Body of pancreas (tissue), 4 donors: ENCODE measurements at regions not wholly inside any gene's neighbourhood (a gene's known extent, or its start where the extent isn't known, plus 50 kb on each side); places are given as distances from the start of the nearest gene placed in this dataset.

Source experiments
- POLR2A ChIP-seq, 3 donors: fragments of 450-650 bp; IDR thresholded peaks; one replicate each; pipeline ENCODE4 v1.6.1; 2016; ENCODE audit warnings: antibody characterized with exemption in 3 of 3, mild to moderate bottlenecking in 2 of 3
- TF ChIP-seq, protein P1 (sequence below), 7 experiments: fragments of 450-650 bp in 4 of 7; fragments of 200-600 bp in 3 of 7; sonication (generic) in 3 of 7; IDR thresholded peaks; one replicate each; pipeline ENCODE4 v1.5.1; 2016 to 2019; ENCODE audit warnings: antibody characterized with exemption in 7 of 7

DNA sequence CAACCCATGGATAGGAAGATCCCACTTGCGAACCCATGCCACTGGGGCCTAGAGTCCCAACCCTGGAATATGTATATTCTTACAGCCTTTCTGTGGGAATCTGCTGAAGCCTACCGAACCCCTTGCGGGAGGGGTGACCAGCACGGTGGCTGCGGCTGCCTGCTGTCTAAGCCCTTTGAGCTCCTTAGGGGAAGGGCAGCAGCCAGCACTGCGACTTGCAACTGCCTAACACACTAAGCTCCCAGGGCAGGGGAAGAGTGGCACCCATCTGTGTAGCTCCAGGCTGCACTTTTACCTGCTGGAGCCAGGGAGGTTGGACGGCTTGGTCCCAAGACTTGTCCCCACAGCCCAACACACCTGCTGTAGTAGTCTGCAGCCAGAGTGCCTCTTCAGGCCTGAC is 1968.7 kb upstream of the FLRT2 start:
- TF ChIP-seq POLR2A (IDR thresholded peaks at IDR 0.05): no peak
- TF ChIP-seq, protein P1, sequence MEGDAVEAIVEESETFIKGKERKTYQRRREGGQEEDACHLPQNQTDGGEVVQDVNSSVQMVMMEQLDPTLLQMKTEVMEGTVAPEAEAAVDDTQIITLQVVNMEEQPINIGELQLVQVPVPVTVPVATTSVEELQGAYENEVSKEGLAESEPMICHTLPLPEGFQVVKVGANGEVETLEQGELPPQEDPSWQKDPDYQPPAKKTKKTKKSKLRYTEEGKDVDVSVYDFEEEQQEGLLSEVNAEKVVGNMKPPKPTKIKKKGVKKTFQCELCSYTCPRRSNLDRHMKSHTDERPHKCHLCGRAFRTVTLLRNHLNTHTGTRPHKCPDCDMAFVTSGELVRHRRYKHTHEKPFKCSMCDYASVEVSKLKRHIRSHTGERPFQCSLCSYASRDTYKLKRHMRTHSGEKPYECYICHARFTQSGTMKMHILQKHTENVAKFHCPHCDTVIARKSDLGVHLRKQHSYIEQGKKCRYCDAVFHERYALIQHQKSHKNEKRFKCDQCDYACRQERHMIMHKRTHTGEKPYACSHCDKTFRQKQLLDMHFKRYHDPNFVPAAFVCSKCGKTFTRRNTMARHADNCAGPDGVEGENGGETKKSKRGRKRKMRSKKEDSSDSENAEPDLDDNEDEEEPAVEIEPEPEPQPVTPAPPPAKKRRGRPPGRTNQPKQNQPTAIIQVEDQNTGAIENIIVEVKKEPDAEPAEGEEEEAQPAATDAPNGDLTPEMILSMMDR (IDR thresholded peaks at IDR 0.05): no peak
